GM18505 (cell line): ENCODE measurements at regions not wholly inside any gene's neighbourhood (a gene's known extent, or its start where the extent isn't known, plus 50 kb on each side); places are given as distances from the start of the nearest gene placed in this dataset.
A peak's percentile ranks its signal among the peaks of the same experiment; 100 is the strongest.

Experiments
- ATAC-seq: cut with Tn5 transposase; IDR thresholded peaks from one replicate; pipeline ENCODE4 v1.9.1; 2021; ENCODE audit not compliant: unreplicated experiment
- POLR2A ChIP-seq: IDR thresholded peaks from 4 replicates; pipeline ENCODE4 v1.6.1; 2011; ENCODE audit warnings: borderline replicate concordance; ENCODE audit not compliant: insufficient read depth, insufficient read length; ENCODE audit errors: extremely low read depth

- TF ChIP-seq POLR2A = no peak
- ATAC-seq = no peak
These were observed 57.0 kb downstream of the SEC61G start for GRCh38 chr7:54701982-54702381.

GRCh38 chr7:54699715-54700114, 59.3 kb downstream of the SEC61G start:
- no peak for ATAC-seq

GRCh38 chr7:54697659-54698186, 61.3 kb downstream of the SEC61G start:
- TF ChIP-seq POLR2A = no peak
- no peak for ATAC-seq

More at GRCh38 chr7:54699715-54700114, 59.3 kb downstream of the SEC61G start:
- no peak for TF ChIP-seq POLR2A

GRCh38 chr7:54690892-54691291, 68.1 kb downstream of the SEC61G start:
- no peak for ATAC-seq
- no peak for TF ChIP-seq POLR2A

GRCh38 chr7:54690050-54690443, 69.0 kb downstream of the SEC61G start:
- no peak for ATAC-seq
- no peak for TF ChIP-seq POLR2A

GRCh38 chr7:54689394-54690049, 69.5 kb downstream of the SEC61G start:
- ATAC-seq = no peak
- TF ChIP-seq POLR2A = no peak

GRCh38 chr7:54687462-54688212, 71.4 kb downstream of the SEC61G start:
- no peak for ATAC-seq
- no peak for TF ChIP-seq POLR2A

GRCh38 chr7:54680377-54681005, 78.5 kb downstream of the SEC61G start:
- no peak for ATAC-seq
- no peak for TF ChIP-seq POLR2A

- ATAC-seq = no peak
- TF ChIP-seq POLR2A = no peak
These were observed 79.6 kb downstream of the SEC61G start for GRCh38 chr7:54679490-54679817.

GRCh38 chr7:54678763-54679489, 80.1 kb downstream of the SEC61G start:
- no peak for TF ChIP-seq POLR2A
- ATAC-seq = no peak

GRCh38 chr7:54674891-54675290, 84.1 kb downstream of the SEC61G start:
- ATAC-seq = no peak
- no peak for TF ChIP-seq POLR2A

GRCh38 chr7:54672519-54672918, 86.5 kb downstream of the SEC61G start:
- no peak for ATAC-seq
- TF ChIP-seq POLR2A = no peak

GRCh38 chr7:54664235-54665228, 94.5 kb downstream of the SEC61G start:
- no peak for TF ChIP-seq POLR2A
- ATAC-seq = peak; percentile 86
